C4-2B (cell line): ENCODE measurements at regions not wholly inside any gene's neighbourhood (a gene's known extent, or its start where the extent isn't known, plus 50 kb on each side); places are given as distances from the start of the nearest gene placed in this dataset.

ENCODE experiments used
- CTCF ChIP-seq: fragments of 450-650 bp; conservative IDR thresholded peaks from 2 replicates; pipeline ENCODE4 v1.5.1; 2017; ENCODE audit warnings: mild to moderate bottlenecking
- ZFX ChIP-seq: fragments of 450-650 bp; IDR thresholded peaks from 2 replicates; pipeline ENCODE4 v1.6.1; 2017

- TF ChIP-seq CTCF (no peak), ZFX (no peak)
Observed at GRCh38 chrX:134718966-134719317, 60.7 kb upstream of the PLAC1 start.
